ENCODE measurements at regions not wholly inside any gene's neighbourhood (a gene's known extent, or its start where the extent isn't known, plus 50 kb on each side); places are given as distances from the start of the nearest gene placed in this dataset.

GRCh38 chr19:31546205-31546960 is 197.1 kb upstream of the TSHZ3 start:
- Mint-ChIP-seq H3K36me3 (ENCODE audit: low read depth) (no peaks in the 10 kb centered on the region), H3K9me3 (no peaks in the 10 kb centered on the region), H3K4me1 (no peaks in the 10 kb centered on the region), H3K27ac (no peak overlapping the region), H3K27me3 (no peaks in the 10 kb centered on the region), H3K4me3 (no peak overlapping the region)
- ChIA-PET CTCF (no interaction called here), POLR2A (no interaction called here)
- no peak for DNase-seq

- Mint-ChIP-seq H3K36me3 (ENCODE audit: low read depth) (no peaks in the 10 kb centered on the region), H3K4me1 (no peaks in the 10 kb centered on the region), H3K4me3 (no peak overlapping the region), H3K27me3 (no peaks in the 10 kb centered on the region), H3K27ac (no peak overlapping the region), H3K9me3 (no peaks in the 10 kb centered on the region)
- ChIA-PET CTCF (no interaction called here), POLR2A (no interaction called here)
- DNase-seq: no peak
Measured at GRCh38 chr19:31548941-31549340, 199.7 kb upstream of the TSHZ3 start.

GRCh38 chr19:31553112-31553845 is 204.0 kb upstream of the TSHZ3 start:
- H3K27ac Mint-ChIP-seq: no peak overlapping the region
- no peaks in the 10 kb centered on the region for H3K27me3 Mint-ChIP-seq
- H3K4me1 Mint-ChIP-seq: no peaks in the 10 kb centered on the region
- no peak overlapping the region for H3K4me3 Mint-ChIP-seq
- H3K36me3 Mint-ChIP-seq (ENCODE audit: low read depth): no peaks in the 10 kb centered on the region
- no peak for DNase-seq
- ChIA-PET POLR2A (no interaction called here), CTCF (no interaction called here)
- no peaks in the 10 kb centered on the region for H3K9me3 Mint-ChIP-seq

GRCh38 chr19:31553846-31554215 is 204.6 kb upstream of the TSHZ3 start:
- Mint-ChIP-seq H3K27ac (no peak overlapping the region), H3K4me3 (no peak overlapping the region), H3K27me3 (no peaks in the 10 kb centered on the region), H3K36me3 (ENCODE audit: low read depth) (no peaks in the 10 kb centered on the region), H3K9me3 (no peaks in the 10 kb centered on the region), H3K4me1 (no peaks in the 10 kb centered on the region)
- ChIA-PET CTCF (no interaction called here), POLR2A (no interaction called here)
- no peak for DNase-seq

GRCh38 chr19:31554360-31554759 is 205.1 kb upstream of the TSHZ3 start:
- Mint-ChIP-seq H3K9me3 (no peaks in the 10 kb centered on the region), H3K4me1 (no peaks in the 10 kb centered on the region), H3K4me3 (no peak overlapping the region), H3K27me3 (no peaks in the 10 kb centered on the region), H3K27ac (no peak overlapping the region), H3K36me3 (ENCODE audit: low read depth) (no peaks in the 10 kb centered on the region)
- DNase-seq: no peak
- POLR2A ChIA-PET: no interaction called here
- CTCF ChIA-PET: no interaction called here

- no peaks in the 10 kb centered on the region for H3K27me3 Mint-ChIP-seq
- ChIA-PET CTCF (no interaction called here), POLR2A (no interaction called here)
- H3K27ac Mint-ChIP-seq: no peak overlapping the region
- peaks cover 5% of the 10 kb centered on the region for H3K9me3 Mint-ChIP-seq
- H3K4me3 Mint-ChIP-seq: no peak overlapping the region
- no peak for DNase-seq
- no peaks in the 10 kb centered on the region for H3K4me1 Mint-ChIP-seq
- H3K36me3 Mint-ChIP-seq (ENCODE audit: low read depth): no peaks in the 10 kb centered on the region
Measured at GRCh38 chr19:31555634-31556215, 206.5 kb upstream of the TSHZ3 start.

- H3K27ac Mint-ChIP-seq: no peak overlapping the region
- POLR2A ChIA-PET: no interaction called here
- H3K27me3 Mint-ChIP-seq: no peaks in the 10 kb centered on the region
- H3K9me3 Mint-ChIP-seq: peaks cover 5% of the 10 kb centered on the region
- no peak for DNase-seq
- H3K4me1 Mint-ChIP-seq: no peaks in the 10 kb centered on the region
- no peak overlapping the region for H3K4me3 Mint-ChIP-seq
- no peaks in the 10 kb centered on the region for H3K36me3 Mint-ChIP-seq (ENCODE audit: low read depth)
- CTCF ChIA-PET: no interaction called here
Measured at GRCh38 chr19:31559494-31559893, 210.3 kb upstream of the TSHZ3 start.

GRCh38 chr19:31560086-31561060 is 211.1 kb upstream of the TSHZ3 start:
- H3K27me3 Mint-ChIP-seq: no peaks in the 10 kb centered on the region
- POLR2A ChIA-PET: no interaction called here
- H3K9me3 Mint-ChIP-seq: peaks cover 5% of the 10 kb centered on the region
- H3K36me3 Mint-ChIP-seq (ENCODE audit: low read depth): no peaks in the 10 kb centered on the region
- no peak overlapping the region for H3K27ac Mint-ChIP-seq
- no peaks in the 10 kb centered on the region for H3K4me1 Mint-ChIP-seq
- no peak for DNase-seq
- H3K4me3 Mint-ChIP-seq: no peak overlapping the region
- CTCF ChIA-PET: no interaction called here

GRCh38 chr19:31562966-31563612 is 213.9 kb upstream of the TSHZ3 start:
- POLR2A ChIA-PET: no interaction called here
- Mint-ChIP-seq H3K27me3 (no peaks in the 10 kb centered on the region), H3K4me1 (no peaks in the 10 kb centered on the region), H3K4me3 (no peak overlapping the region), H3K9me3 (peaks cover 7% of the 10 kb centered on the region), H3K27ac (no peak overlapping the region), H3K36me3 (ENCODE audit: low read depth) (no peaks in the 10 kb centered on the region)
- DNase-seq: no peak
- CTCF ChIA-PET: no interaction called here

- POLR2A ChIA-PET: no interaction called here
- Mint-ChIP-seq H3K4me3 (no peak overlapping the region), H3K36me3 (ENCODE audit: low read depth) (no peaks in the 10 kb centered on the region), H3K4me1 (no peaks in the 10 kb centered on the region), H3K27ac (no peak overlapping the region), H3K9me3 (peaks cover 4% of the 10 kb centered on the region), H3K27me3 (no peaks in the 10 kb centered on the region)
- CTCF ChIA-PET: no interaction called here
- no peak for DNase-seq
Measured at GRCh38 chr19:31567776-31568175, 218.5 kb upstream of the TSHZ3 start.

GRCh38 chr19:31568724-31569123 is 219.5 kb upstream of the TSHZ3 start:
- CTCF ChIA-PET: no interaction called here
- DNase-seq: no peak
- Mint-ChIP-seq H3K27ac (no peak overlapping the region), H3K36me3 (ENCODE audit: low read depth) (no peaks in the 10 kb centered on the region), H3K4me3 (no peak overlapping the region), H3K9me3 (peaks cover 4% of the 10 kb centered on the region), H3K4me1 (no peaks in the 10 kb centered on the region), H3K27me3 (no peaks in the 10 kb centered on the region)
- POLR2A ChIA-PET: no interaction called here

GRCh38 chr19:31570718-31571117 is 221.5 kb upstream of the TSHZ3 start:
- no peak overlapping the region for H3K27ac Mint-ChIP-seq
- no peaks in the 10 kb centered on the region for H3K4me1 Mint-ChIP-seq
- H3K4me3 Mint-ChIP-seq: no peak overlapping the region
- ChIA-PET POLR2A (no interaction called here), CTCF (no interaction called here)
- no peaks in the 10 kb centered on the region for H3K27me3 Mint-ChIP-seq
- peaks cover 4% of the 10 kb centered on the region for H3K9me3 Mint-ChIP-seq
- no peaks in the 10 kb centered on the region for H3K36me3 Mint-ChIP-seq (ENCODE audit: low read depth)
- no peak for DNase-seq

All from activated CD4-positive, alpha-beta T cell treated with anti-CD3 and anti-CD28 coated beads, Interleukin-2, amount 10 ng/mL, durations not matched to agents 7 days and 5 days (primary cell).